Kidney epithelial cell (primary cell): ENCODE measurements at regions not wholly inside any gene's neighbourhood (a gene's known extent, or its start where the extent isn't known, plus 50 kb on each side); places are given as distances from the start of the nearest gene placed in this dataset.

Experiments used
- DNase-seq: peaks from one replicate; pipeline ENCODE4 v3.0.0-alpha.2; 2010; ENCODE audit warnings: low read depth
- H3K27me3 ChIP-seq: 2 replicates; pipeline ENCODE4 v1.6.0; 2011; ENCODE audit warnings: low read length; ENCODE audit not compliant: control insufficient read depth, insufficient read depth
- H3K36me3 ChIP-seq: 2 replicates; pipeline ENCODE4 v1.5.1; 2011; ENCODE audit warnings: low read length; ENCODE audit not compliant: control insufficient read depth, insufficient read depth
- H3K4me3 ChIP-seq: 2 replicates; pipeline ENCODE4 v1.5.1; 2011; ENCODE audit warnings: low read depth, mild to moderate bottlenecking, control low read depth, low read length
- CTCF ChIP-seq: IDR thresholded peaks from 2 replicates; pipeline ENCODE4 v1.5.1; 2011; ENCODE audit warnings: mild to moderate bottlenecking, moderate library complexity, low read length, control low read depth, inconsistent platforms; ENCODE audit not compliant: insufficient read depth, poor library complexity, severe bottlenecking

- DNase-seq = no peak
These were observed 156.5 kb upstream of the ZC3H12C start for GRCh38 chr11:109936661-109937180.

GRCh38 chr11:109937968-109938367 lies 155.2 kb upstream of the ZC3H12C start:
- H3K36me3 ChIP-seq = no peaks in the 10 kb centered on the region
- no peak for DNase-seq
- TF ChIP-seq CTCF = no peak
- H3K27me3 ChIP-seq = no peaks in the 10 kb centered on the region
- no peak overlapping the region for H3K4me3 ChIP-seq

More at GRCh38 chr11:109936661-109937180, 156.5 kb upstream of the ZC3H12C start:
- TF ChIP-seq CTCF = no peak
- Histone ChIP-seq H3K27me3 (no peaks in the 10 kb centered on the region), H3K4me3 (no peak overlapping the region), H3K36me3 (no peaks in the 10 kb centered on the region)

- H3K36me3 ChIP-seq = no peaks in the 10 kb centered on the region
- TF ChIP-seq CTCF = peak; percentile 70
- H3K4me3 ChIP-seq = no peak overlapping the region
- DNase-seq = peak; percentile 56
- no peaks in the 10 kb centered on the region for H3K27me3 ChIP-seq
These were observed 153.9 kb upstream of the ZC3H12C start for GRCh38 chr11:109939166-109939810.

- Histone ChIP-seq H3K36me3 (no peaks in the 10 kb centered on the region), H3K4me3 (no peak overlapping the region), H3K27me3 (no peaks in the 10 kb centered on the region)
- DNase-seq = no peak
- no peak for TF ChIP-seq CTCF
These were observed 152.4 kb upstream of the ZC3H12C start for GRCh38 chr11:109940816-109941215.

- DNase-seq = no peak
- Histone ChIP-seq H3K27me3 (no peaks in the 10 kb centered on the region), H3K36me3 (no peaks in the 10 kb centered on the region), H3K4me3 (no peak overlapping the region)
- TF ChIP-seq CTCF = no peak
These were observed 147.4 kb upstream of the ZC3H12C start for GRCh38 chr11:109945626-109946321.

GRCh38 chr11:109946322-109946846 lies 146.8 kb upstream of the ZC3H12C start:
- H3K36me3 ChIP-seq = no peaks in the 10 kb centered on the region
- peak; percentile 92 for TF ChIP-seq CTCF
- peak; percentile 74 for DNase-seq
- H3K27me3 ChIP-seq = no peaks in the 10 kb centered on the region
- peak overlapping the region; percentile 6 for H3K4me3 ChIP-seq
